Fibroblast of gingiva (primary cell): ENCODE measurements at regions not wholly inside any gene's neighbourhood (a gene's known extent, or its start where the extent isn't known, plus 50 kb on each side); places are given as distances from the start of the nearest gene placed in this dataset.

Source experiments
- DNase-seq: peaks from one replicate; pipeline ENCODE4 v3.0.0-alpha.2; 2011; ENCODE audit warnings: low read depth

DNA sequence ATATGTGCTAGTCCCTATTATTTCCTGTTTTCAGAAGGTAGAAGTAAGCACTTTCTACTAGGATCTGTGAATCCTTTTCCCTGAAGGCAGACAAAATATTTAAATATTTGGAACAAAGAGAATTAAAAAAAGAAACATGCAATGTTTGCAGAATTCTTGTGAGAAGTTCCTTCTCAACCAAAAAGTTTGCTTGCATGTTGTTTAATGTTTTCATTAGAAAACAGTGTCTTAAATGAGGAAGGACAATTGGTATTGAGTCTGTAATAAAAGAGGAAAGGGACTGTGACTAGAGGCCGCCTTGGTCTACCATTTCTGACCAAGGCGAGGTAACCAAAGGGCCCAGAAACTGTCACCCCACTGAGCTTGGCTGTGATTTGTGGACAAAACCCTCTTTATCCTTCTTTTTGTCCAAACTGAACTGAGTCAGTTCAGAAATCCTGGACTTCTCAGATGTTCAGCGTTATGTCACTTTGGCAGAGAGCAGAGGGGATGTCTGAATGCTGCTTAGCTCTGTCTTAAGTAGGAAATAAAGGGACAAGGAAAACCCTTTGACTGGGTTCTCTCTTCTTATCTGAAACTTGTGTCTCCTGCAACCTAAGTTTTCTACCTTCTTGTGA is 129.8 kb upstream of the CPM start:
- DNase-seq, result no peak

DNA sequence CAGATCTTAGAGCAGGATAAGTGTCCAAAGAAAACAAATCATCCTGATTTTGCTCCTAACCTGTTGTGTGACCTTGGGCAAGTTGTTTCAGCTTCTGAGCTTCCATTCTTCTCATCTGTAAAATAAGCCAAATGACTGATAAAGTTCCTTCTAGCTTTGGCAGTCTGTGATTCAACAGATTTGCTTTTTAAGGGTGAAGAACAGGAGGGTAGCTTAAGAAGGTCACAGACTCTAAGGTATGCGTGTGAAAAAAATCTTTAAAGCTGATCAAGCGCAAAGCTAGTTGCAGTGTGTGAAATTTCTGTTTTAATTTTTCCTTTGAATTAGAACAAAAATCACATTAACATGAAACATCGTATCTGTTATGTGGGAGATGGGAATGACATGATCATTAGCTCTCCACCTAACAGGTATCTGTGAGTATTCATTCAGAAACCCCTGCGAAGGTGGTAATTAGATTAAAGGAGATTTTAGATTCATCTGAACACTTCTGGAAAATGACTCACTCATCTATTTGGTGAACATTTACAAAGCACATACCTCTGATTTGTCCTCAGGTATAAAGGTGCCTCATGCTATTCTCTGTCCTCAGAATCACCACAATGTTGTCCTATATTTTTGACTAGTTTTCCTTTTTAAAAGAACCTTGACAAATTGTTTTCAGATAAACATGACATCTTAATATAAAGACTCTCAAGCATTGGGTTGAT is 131.9 kb upstream of the CPM start:
- DNase-seq, result no peak

DNA sequence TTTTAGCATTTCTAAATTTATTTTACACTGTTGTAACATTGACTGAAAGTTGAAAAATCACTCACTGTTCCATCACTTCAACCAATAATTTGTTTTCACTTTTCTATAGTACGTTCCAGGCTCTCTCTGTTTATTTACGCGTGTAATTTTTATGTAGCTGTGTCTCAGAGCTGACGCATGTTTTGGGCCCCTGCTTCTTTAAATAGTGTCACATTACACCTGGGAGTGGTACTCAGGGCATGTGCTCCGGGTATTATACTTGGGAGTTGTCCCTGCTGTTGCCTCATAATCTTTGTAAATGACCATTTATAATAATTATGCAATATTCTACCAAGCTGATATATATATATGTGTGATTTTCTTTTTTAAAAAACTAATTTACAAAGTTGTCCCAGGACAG is 132.8 kb upstream of the CPM start:
- DNase-seq, result no peak

DNA sequence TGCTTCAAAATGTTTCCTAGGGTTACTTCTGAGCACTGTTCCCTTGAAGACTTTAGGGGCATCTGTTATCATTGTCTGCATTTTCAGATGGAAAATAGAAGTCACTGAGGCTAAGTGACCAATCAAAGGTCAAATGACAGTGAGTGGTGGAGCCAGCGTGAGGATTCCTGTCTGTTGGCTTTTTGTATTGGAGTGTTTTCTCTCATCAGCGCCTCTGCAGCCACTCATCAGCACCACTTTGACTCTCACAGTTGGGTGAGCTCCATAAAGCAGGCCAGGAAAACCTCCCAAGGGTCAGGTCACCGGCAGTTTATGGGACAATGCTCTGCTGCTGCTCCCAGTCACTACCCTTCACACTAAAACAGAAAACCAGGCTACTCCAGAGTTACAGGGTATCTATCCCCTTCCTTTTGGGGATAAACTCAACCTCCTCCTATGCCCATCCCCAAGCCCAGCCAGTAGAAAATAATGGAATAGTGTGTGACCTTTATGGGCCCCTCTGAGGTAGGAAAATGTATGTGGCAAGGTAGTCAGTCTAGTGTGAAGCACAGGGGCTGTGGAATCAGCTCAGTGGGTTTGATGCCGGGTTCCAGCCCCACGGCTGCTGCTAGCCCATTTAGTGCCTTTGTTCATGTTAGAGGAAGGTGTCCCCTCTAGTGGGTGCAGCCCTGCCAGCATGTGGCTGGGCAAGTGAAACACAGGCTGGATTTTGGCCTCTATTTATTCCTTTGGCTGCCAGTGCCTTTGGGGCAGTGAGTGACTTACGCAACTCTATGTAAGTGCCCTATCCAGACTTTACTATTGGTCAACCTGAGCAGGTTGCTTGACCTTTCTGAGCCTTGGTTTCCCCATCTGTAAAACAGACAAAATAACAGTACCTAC is 133.8 kb upstream of the CPM start:
- no peak for DNase-seq

DNA sequence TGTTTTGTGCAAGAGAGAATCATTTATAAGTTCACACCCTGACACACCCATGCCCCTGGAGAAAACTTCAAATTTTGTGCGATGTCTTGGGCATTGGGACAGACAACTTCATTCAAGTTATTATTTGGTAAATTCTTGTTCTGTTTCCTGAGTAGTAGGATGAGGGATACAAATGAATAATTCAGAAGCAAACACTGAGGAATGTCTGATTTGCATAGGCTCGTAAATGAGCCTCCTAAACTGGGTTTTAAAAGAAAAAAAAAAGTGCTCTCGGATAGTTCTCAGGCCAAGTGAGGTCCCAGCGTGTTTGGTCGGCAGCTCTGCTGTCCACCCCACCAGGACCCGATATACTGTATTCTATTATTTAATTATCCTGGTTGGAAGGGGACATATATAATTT is 134.7 kb upstream of the CPM start:
- DNase-seq, result no peak

DNA sequence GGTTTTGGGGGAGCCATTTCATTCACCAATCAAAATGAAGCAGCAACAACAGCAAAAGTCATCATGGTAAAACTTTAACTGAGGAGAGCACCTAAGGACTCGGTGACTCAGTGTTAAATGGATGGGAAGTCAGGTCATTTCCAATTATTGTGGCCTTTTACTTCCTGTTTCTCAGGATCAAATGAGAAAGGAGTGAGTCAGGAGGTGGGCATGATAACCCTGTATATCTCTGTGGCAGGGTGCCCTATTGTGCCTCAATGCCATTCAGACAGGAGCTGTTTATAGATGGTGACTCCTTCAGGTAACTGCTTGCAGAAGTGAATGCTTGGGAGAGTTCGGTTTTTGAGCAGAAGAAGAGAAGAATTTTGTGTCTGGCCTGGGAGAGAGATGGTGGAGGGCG is 135.5 kb upstream of the CPM start:
- DNase-seq, result no peak

DNA sequence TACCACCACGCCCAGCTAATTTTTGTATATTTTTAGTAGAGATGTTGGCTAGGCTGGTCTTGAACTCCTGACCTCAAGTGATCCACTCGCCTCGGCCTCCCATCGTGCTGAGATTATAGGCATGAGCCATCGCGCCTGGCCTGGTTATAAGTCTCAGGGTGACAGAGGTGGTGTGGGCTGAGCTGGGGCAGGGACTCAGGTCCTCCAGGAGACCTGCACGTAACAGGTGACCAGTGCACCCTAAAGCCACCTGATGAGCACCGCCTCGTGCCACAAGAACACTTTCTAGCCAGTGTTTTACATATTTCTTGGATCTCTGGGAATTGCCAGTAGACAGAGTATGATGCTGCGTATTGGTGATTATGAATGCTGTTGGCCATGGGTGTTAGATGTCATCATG is 136.5 kb upstream of the CPM start:
- DNase-seq, result no peak

DNA sequence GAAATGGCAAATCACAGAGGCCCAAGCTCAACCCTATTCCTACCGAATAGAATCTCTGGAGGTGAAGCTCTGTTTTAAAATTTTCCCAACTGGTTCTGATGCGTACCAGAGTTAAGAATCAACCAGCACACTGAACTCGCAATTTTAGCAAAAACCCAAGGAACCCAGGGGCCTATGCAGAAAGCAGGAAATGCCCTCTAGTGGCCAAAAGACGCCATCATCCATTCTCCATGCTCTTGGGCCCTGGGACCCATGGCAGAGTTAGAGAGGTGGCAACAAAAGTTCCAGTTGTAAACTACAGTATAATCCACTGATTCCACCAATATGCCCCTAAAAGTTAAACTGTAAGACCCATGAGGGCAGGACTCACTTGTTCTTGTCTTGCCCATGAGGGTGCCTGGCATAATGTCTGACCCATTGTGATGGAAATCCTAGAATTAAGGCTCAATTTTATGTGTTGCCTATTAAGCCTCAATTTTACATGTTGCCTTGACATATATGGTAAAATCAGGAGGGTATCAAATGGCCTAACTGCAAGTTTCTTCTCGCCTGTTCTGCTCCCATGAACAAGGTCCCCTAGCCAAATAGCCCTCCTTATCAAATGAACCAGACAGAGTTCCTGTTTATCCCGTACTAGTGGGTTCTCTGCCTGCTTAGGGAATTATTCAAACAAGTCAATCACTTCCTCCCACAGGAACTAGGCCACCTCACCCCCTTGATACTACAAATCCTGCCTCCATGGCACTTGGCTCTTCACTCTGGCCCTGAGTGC is 137.5 kb upstream of the CPM start:
- peak; percentile 66 for DNase-seq

DNA sequence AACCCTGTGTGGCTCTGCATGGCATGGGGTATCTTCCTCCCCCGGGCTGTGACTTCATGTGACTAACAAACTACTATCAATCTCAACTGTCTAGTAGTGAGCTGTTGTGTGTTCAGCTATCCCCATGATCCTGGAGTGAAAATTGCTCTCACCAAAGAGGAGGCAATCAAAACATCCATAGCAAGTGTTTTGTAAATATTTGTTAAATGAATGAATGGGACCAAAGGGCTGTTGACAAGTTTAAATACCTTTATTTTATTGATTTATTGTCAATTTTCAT is 138.1 kb upstream of the CPM start:
- DNase-seq, result no peak

DNA sequence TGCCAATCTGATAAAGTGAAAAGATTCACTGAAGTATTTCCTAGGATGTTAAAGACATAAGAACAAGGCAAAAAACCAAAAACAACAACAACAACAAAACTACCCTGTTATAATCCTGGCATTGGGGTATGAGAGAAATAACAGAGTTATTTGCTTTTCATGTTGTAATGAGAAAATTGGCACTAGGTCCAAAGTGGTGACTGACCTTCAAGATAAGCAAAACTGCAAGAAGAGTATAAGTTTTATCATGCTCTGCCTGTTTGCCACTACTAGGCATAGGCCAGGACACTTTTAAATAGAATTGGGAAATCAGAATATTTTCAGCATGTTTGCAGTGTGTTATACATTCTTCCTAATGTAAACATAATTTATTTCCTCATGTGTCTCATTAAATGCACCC is 140.1 kb upstream of the CPM start:
- no peak for DNase-seq

DNA sequence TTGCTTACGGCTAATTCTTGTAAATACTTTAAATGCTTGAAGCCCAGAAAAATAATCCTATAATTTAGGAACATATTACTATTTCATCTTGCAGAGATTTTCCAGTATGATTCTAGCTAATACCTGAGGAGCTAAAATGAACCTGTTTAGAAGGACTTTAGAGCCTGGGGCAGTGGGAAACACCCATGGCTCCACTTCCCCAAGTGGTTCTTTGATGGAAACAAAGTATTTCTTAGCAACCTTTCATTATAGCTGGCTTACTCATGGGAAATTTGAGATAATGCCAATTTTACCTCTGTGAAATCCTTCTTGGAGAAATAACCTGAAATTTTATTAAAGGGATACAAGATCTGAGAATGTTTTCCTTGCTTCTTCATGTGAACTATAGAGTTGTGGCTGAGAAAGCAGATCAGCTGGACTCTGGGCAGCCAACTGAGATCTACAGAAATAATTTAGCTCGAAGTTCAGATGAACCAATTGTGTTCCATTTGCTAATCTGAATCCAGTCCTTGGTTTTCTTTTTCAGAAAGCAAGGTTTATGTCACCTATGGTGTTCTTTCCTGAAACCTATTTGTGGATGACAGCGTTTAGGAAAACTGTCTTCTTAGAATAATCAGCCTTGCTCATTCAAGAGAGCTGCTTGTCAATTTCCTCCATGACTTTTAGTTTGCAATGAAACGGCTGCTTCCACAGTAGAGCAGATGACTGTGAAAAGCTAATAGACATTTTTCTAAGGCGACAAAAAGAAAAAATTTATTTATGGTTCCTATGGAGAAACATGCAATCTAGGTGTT is 141.8 kb upstream of the CPM start:
- DNase-seq, result no peak

DNA sequence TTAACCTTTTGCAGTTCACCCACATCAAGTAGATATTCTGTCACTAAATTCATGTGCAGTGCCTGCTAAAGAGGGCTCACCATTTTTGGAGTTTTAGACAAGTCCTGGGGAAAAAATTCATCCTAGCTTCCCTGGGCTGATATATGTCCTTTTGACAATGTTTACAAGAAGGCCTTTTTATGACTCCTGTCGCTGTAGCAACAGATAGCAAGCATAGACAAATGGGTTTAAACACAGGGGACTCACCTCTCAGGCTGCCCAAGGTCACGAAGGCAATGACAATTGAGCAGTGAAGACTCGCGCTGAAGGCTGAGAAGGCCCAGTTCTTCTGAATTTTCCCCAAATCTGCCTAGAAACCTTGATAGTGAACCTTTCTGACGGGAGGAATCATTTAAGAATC is 150.7 kb upstream of the CPM start:
- no peak for DNase-seq

DNA sequence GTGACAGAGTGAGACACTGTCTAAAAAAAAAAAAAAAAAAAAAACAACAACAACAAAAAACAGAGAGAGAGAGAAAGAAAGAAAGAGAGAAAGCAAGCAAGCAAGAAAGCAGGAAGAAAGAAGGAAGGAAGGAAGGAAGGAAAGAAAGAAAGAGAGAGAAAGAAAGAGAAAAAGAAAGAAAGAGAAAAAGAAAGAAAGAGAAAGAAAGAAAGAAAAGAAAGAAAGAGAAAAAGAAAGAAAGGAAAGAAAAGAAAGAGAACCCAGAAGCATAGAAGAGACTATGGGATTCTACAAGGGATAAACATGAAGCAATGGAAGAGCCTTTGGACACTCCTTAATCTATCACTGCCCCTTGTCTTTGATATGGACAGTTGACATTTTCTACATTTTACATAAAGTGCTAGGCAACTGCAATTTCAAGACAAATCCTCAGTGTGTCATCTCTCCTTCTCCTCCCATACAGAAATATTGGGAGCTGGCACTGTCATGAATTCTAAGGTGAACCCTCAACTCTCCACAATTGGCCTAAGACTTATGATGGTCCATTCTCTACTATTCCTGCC is 151.9 kb upstream of the CPM start:
- DNase-seq, result no peak

DNA sequence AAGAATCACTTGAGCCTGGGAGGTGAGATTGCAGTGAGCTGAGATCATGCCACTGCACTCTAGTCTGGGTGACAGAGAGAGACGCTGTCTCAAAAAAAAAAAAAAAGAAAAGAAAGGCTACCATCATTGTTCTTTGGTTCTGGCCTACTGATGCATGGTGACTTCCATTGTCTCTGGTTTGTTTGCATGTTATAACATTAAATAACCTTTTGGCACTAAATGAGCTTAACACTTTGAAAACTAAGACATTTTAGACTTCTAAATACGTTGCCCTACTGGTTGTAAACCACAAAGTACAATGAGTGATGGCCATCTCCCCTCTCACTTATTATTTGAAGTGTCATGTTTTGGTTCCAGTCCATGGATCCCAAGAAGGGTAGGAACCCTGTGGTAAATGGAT is 152.9 kb upstream of the CPM start:
- DNase-seq, result no peak

DNA sequence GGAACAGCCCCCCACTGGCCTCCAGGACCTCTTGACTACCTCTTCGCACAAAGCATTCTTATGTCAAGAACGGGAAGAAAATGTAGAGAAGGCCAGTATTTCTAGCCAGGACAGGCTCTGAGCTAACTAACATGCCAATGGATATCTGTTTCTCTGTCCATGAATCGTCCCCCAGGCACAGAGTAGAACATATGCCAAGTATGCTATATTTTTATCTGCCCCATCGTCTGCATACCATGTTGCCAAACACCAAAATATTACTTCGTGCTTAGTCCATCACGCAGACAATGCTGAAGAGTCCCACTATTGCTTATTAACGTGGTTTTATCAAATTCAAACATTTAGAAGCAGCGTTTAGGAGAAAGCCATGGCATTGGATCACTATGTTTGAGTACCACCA is 151.4 kb upstream of the CPSF6 start:
- DNase-seq, result no peak

DNA sequence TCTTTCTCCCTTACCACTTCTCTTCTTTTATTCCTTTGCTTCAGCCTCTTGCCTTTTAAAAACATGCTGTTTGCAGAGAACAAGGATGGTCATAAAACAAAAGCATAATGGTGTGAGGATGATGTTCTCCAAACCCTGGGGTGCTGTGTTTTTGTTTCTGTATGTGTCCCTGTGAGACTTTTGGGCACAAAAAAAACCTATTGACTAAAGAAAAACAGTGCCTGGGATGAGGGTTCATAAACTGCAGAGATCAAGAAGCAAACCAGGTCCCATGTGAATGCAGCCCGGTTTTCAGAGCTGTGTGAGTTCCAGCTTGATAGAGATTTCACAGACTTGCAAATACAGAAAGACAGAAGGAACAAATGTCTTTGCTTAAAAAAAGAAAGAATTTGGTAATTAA is 148.6 kb upstream of the CPSF6 start:
- no peak for DNase-seq

DNA sequence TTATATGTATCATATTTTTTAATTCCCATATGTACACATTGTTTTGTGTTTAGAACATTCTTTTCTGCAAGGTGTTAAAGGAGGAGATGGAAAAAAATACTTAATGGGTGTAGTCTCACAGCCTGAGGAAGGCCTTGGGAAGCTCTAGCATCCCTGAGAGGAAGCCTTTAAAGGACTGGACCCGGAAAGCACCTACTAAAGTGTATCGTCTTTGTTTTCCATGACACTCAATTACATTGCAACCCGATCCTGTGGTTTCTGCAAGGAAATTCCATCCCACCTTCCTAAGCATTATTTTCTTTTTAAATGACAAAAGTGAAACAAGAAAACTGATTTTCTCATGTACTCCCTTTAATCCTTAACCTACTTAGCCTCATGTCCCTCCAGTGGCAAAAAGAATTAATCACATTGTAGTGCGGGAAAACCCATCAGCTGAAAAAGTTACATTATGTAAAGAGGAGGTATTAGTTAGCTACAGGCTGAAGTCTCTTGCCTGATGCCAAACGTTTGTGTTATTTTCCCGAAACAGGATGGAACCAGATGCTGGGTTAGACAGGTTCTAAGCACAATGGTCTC is 147.8 kb upstream of the CPSF6 start:
- DNase-seq, result no peak

DNA sequence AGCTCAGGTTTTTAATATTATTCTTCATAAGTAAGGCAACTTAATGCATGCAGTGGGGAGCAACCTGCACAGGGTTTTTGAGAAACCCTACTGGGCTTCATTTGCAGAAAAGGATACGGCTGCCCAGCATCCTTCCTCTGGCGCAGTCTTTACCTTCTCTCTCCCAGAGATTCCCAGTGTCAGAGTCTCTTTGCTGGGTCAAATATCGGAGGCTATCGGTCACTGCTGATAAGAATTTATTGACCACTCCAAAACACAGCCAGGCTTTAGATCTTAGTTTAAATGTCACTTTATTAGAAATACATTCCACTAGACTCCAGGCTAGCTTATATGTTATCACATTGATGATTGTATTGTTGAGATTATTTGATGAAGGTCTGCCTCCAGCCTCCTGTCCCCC is 147.2 kb upstream of the CPSF6 start:
- DNase-seq, result no peak

DNA sequence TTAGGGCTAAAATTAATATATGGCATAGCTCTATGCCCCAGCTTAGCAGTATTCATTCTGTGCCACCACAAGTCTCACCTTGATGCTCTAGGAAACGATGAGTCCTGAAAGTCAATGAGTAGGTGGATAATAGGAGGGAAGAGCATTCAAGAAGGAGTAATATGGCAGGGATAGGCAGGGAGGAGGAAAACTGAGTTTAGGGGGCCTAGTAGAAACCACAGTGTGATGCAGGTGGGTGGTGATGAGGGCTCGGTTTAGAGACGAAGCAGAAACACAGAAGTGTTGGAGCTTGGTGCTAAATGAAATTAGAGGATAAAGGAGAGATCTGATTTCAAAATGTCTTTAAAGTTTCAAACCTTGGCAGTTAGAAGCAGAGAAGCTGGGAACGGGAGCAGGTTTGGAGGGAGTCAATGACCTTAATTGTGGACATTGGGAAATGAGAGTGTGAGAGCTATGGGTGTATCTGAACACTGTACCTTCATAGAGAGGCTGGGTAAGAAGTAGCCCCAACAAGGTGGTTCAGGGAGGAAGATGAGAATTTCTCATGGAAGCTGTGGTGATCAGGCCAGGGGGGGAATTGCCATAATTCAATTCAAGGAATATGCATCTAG is 144.7 kb upstream of the CPSF6 start:
- DNase-seq, result no peak

DNA sequence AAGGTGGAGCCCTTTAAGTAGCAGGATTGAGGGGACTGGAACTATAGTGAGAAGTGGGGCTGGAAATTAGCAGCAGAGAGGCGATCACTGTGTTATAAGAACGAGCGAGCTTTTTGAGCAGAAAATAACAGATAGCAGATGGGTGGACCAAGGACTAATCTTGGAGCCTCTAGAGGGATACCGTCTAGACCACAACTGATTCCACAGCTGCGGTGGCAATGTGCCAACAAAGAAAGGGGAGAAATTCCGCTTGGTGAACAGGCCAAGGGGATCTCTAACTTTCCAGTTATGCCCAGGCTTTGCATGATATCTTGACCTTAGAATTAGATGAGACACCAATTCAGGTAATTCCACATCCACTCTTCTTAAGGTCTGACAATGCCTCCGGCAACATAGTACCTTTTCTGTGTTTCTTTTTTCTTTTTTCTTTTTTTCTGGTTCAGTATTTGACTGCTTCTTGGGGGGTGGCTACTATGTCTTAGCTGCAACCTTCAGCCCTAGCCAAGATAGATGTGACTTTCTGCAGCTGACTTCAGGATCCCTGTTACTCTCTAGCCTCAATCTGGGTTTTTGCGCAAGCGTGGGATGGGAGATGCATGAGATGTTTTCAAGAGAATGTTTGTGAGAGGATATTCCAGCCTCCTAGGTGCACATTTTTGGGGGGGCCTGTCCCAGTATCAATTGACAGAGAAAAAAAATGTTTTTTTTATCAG is 143.4 kb upstream of the CPSF6 start:
- no peak for DNase-seq
